Epidermal melanocyte (primary cell): ENCODE measurements at regions not wholly inside any gene's neighbourhood (a gene's known extent, or its start where the extent isn't known, plus 50 kb on each side); places are given as distances from the start of the nearest gene placed in this dataset.

Source experiments
- DNase-seq: peaks from one replicate; pipeline ENCODE4 v3.0.0; 2011; ENCODE audit warnings: low spot score; ENCODE audit not compliant: insufficient read length

- DNase-seq, result no peak
These were observed 78.1 kb upstream of the PCDH9 start for GRCh38 chr13:67308004-67308772.

DNA sequence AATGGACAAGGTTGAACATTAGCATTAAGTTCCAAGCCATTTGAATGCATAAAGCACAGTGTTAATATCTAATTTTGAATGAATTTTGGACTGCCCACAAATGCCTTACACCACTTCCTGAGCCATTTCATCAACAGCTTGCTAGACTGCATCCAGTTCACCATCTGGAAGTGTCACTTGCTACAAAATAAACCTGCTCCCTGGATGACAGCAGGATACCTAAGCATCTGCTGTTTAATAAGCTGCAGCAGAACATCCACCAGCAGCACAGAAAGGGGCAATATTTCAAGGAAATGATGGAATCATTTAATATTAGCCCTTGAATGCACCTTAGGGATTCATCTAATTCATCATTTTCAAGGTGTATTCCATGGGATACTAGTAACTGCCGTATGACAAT, 76.6 kb upstream of the PCDH9 start:
- DNase-seq, result no peak

GRCh38 chr13:67303661-67304333, 73.7 kb upstream of the PCDH9 start:
- no peak for DNase-seq

DNA sequence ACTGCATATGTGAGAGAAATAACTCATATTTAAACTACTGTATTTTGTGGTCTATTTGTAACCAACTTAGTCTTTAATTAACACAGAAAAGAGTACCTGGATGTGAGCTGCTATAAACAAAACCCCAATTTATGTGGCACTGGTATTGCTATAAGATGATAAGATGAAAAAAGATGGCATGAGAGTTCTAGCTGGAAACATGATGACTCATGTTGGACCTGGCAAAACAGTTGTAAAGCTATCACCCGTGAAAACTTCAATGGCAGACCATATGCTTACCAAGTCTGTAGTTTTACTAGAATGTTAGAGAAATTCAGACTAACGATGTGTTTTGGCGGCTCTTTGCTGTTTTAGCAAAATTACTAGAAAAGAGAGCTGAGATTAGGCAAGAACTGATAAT, 69.6 kb upstream of the PCDH9 start:
- no peak for DNase-seq

DNA sequence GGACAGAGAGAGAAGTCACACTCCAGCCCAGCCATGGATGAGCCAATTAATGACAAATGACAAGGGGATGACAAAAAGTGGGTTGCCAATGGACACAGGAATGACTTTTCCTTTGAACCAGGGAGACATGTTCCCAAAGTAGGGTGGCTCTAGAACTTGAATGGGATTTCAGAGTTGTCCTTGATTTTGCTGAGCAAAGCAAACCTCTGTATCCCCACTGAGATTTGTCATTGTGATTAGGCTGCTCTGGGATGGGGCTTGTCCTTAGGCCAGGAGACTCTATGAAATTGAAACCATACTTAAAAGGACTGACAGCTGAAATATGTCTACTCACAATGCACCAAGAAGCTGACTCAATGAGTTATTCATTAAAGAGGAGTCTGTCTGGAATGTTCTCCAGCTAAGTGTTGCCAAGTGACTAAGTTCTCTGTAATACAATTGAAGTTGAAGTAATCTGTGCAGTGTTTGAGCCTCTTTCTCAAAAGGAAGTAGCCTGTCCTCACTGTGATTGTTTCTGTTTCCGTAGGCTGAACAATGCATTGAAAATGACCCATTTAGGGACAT, 69.0 kb upstream of the PCDH9 start:
- DNase-seq, result no peak

- no peak for DNase-seq
These were observed 68.2 kb upstream of the PCDH9 start for GRCh38 chr13:67298297-67298696.

DNA sequence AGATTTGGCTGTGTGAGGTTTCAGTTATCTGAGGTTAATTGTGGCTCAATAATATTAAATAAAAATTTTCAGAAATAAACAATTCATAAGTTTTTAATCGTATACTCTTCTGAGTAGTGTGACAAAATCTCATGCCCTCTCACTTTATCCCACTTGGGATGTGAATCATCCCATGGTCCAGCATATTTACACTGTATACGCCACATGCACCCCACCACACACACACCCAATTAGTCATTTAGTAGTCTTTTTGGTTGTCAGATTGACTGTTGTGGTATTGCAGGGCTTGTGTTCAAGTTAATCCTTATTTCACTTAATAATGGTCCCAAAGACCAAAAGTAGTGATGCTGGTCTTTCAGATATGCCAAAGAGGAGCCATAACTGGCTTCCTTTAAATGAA, 66.4 kb upstream of the PCDH9 start:
- DNase-seq, result no peak

- DNase-seq, result no peak
These were observed 62.8 kb upstream of the PCDH9 start for GRCh38 chr13:67292886-67293285.

GRCh38 chr13:67285611-67286010, 55.5 kb upstream of the PCDH9 start:
- no peak for DNase-seq

DNA sequence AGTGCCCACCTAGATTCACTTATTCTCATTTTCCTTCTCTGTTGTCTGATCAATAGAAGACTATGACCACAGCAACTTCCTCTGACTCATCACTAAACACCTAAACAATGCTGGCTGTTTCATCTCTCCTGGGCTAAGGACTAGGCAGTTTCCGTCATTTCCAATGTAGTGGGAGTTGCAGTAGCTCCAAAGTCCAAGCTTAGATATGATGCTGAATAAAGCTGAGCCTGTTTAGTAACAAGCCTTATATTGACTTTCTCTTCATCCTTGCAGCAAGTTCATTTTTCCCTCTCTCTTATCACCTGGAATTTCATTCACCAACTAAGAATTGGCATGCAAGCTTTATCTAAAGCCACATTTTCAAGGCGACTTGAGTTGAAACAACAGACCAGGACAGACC, 53.5 kb upstream of the PCDH9 start:
- DNase-seq, result no peak

- DNase-seq, result no peak
These were observed 51.3 kb upstream of the PCDH9 start for GRCh38 chr13:67281466-67281865.
